AG04449 (cell line): ENCODE measurements at regions not wholly inside any gene's neighbourhood (a gene's known extent, or its start where the extent isn't known, plus 50 kb on each side); places are given as distances from the start of the nearest gene placed in this dataset.

ENCODE experiments used
- CTCF ChIA-PET: fragments of 350-600 bp; formaldehyde crosslinking; extraction: SDS; loops from one replicate; lab custom pipeline; 2021; ENCODE audit warnings: antibody characterized with exemption; lab: Yijun Ruan, JAX
- POLR2A ChIA-PET: fragments of 400-600, 350-600 bp; formaldehyde crosslinking; extraction: SDS; loops from one replicate; lab custom pipeline; 2020; ENCODE audit warnings: antibody characterized with exemption, inconsistent platforms; lab: Yijun Ruan, JAX
- DNase-seq: peaks from one replicate; pipeline ENCODE4 v3.0.0-alpha.2; 2010; ENCODE audit warnings: low read depth, low spot score
- H3K4me3 ChIP-seq: 2 replicates; pipeline ENCODE4 v1.5.1; 2011; ENCODE audit warnings: low read depth, mild to moderate bottlenecking, control low read depth, low read length
- CTCF ChIP-seq: IDR thresholded peaks from one replicate; pipeline ENCODE4 v1.5.1; 2011; ENCODE audit warnings: mild to moderate bottlenecking, moderate library complexity, low read length, control low read depth, inconsistent platforms; ENCODE audit not compliant: insufficient read depth; ENCODE audit errors: missing control alignments

DNA sequence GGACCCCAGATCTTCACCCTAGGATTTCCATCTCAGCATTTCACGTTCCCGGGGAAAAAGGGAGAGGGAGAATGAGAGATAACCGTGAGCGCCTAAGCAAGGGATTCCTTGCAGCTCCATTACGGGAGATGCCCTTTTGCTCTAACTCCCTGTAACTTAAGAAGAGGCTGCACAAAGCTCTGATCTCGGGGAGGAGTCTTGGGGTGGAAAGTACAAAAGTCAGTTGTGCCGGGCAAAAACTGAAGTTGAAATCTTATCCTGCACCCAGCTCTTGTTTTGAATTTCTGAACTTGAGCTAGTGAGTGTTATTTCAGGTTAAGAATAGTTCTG is 256.4 kb upstream of the SOX21 start:
- no peak for DNase-seq
- ChIA-PET CTCF (interaction anchor here (2.4 kb wide), 1 partner anchor 187 kb away, joined by 8 read pairs; no protein-coding TSS in a partner anchor), POLR2A (no interaction called here)
- H3K4me3 ChIP-seq = peak overlapping the region; percentile 40
- no peak for TF ChIP-seq CTCF

DNA sequence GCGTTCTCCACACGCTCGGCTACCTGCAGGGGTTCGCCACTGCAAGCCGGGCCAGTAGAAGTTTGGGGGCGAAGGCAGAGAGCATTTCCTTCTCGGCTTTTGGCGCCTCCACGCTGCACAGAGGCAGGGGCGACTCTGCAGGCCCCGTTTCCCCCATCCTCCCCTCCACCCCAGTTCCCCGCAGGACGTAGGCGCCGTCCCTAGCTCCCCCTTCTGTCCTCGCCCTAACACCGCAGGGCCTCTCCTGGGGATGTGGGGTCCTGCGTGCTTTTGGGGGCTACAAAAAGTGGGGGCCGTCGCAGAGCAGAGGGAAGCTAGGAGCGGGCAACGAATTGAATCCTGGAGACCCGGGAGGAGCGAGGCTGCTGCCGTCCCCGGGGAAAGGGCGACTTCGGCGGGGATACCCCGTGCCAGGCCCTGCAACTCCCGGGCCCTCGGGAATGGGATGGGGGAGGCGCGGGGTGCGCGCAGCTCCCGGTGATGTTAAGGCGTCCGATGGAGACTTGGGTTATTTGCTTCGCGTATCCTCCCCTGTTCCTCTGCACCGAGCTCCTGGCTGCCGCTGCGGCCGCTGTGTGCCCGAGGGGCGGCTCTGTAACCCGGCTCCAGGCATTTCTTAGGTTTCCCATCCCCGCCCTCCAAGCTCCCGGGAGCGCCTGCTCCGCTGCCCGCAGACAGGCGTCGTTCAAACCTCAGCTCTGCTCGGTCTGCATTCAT is 255.9 kb upstream of the SOX21 start:
- peak overlapping the region; percentile 40 for H3K4me3 ChIP-seq
- CTCF ChIA-PET = interaction anchor here (2.4 kb wide), 1 partner anchor 187 kb away, joined by 8 read pairs; no protein-coding TSS in a partner anchor
- DNase-seq = no peak
- POLR2A ChIA-PET = no interaction called here
- TF ChIP-seq CTCF = peak; percentile 13

DNA sequence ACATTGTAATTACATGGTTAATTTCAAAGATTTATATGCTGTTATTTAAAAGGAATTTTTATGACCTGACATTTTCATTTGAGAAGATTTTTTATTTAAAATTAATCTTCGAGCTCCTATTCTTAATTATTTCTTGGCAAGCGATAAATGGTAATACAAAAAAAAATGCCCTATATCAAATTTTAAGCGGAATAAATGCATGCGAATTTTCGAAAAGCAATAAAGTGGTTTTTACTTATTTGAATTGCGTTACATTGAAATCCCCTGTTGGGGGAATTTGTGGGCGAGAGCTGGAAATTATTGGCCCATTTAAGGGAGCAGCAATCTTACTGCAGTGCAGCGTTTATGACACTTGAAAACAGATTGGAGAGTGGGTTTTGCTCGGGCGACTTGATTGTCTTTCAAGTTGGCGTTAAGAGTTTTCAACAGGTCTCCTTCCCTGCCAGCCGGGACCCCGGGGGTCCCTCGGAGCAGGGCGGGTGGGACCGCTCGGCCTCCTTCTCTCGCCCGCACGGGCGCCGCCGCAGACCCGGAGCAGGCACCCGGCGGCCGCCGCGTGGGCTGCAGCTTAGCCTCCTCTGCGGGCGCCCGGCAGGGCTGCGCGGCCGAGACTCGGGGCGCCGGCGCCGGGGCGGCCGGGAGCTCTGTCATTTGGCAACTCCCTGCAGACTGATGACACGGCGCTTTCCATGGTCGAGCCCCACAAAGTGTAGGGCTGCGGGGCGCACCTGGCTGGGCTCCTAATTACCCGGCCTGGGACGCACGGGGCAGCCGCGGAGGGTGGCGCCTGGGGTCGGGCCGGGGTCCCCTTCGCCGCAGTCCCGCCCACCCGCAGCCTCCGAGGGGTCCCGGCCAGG is 255.1 kb upstream of the SOX21 start:
- DNase-seq = no peak
- ChIA-PET CTCF (interaction anchor here (0.7 to 2.4 kb wide), 2 partner anchors 18 to 188 kb away, joined by 3 to 8 read pairs; no protein-coding TSS in a partner anchor), POLR2A (no interaction called here)
- peak overlapping the region; percentile 40 for H3K4me3 ChIP-seq
- TF ChIP-seq CTCF = no peak

- no peak overlapping the region for H3K4me3 ChIP-seq
- TF ChIP-seq CTCF = no peak
- ChIA-PET CTCF (no interaction called here), POLR2A (no interaction called here)
- DNase-seq = no peak
Measured at GRCh38 chr13:94966422-94966955, 254.1 kb upstream of the SOX21 start.

DNA sequence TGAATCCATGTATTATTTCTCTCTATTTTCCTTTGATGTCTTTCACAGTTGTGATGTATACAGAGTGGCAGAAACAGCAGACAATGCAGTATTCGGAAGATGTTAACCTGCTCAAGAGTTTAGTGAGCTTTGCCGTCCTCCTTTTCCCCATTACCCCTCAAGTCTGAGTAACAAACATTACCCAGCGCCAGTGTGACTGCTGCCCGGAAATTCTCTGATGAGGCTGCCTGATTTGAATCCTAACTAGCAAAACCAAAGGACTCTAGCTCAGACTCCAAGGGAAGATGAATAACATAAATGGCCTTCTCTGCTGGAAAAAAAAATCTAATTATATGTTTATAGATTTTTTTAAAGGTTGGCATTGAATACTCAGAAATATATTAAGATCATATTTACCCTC is 247.3 kb upstream of the SOX21 start:
- CTCF ChIA-PET = interaction anchor here (1.0 kb wide), 1 partner anchor 11 kb away, joined by 3 read pairs; no protein-coding TSS in a partner anchor

More for the DNA sequence above, 247.3 kb upstream of the SOX21 start:
- POLR2A ChIA-PET = no interaction called here
- no peak overlapping the region for H3K4me3 ChIP-seq
- no peak for TF ChIP-seq CTCF
- no peak for DNase-seq
